ENCODE measurements at regions not wholly inside any gene's neighbourhood (a gene's known extent, or its start where the extent isn't known, plus 50 kb on each side); places are given as distances from the start of the nearest gene placed in this dataset.
A peak's percentile ranks its signal among the peaks of the same experiment; 100 is the strongest.

DNA sequence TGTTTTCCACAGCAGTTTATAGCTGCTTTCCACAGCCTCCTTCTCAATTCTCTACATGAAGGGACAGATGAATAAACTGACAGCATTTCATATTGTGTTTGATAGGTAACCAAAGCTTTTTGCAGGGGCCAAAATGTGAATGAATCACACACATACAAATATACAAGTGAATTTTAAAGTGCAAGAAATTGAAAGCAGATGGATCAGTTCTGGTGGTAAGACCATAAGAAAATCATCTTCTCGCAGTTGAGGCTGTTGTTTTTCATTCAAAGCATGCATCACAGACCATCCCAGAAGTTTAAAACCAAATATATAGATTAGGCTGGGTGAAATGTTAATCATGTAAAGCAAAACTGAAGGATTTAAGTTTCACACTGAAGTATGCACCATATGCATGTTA is 1569.4 kb downstream of the PCDH9 start:
- no peak for DNase-seq (ENCODE audit: extremely low read depth in 1 of 11, low read depth in 9 of 11, low spot score in 4 of 11)

DNA sequence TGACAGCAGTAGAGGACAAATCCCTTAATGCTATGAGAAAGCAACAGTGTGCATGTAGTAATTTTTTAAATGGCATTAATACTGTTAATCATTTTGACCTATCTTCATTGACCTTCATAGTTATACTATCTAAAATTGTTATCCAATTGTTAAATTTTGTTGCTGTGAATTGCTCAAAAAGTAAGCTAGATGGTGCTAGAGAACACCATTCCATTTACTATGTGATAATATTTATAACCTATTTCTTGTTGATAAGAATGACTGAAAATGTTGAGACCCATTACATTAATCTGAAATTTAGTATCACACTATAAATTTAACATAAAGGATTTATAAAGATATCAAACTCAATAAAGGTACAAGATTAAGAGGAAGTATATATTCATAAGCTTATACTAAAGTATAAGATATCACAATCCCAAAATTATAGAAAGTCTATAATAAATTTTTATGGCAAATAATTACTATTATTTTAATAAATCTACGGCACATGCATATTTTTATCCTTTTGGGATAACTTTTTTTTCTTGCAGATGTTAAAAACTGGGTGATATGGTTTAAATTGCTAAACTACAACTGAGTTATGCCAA is 1573.3 kb downstream of the PCDH9 start:
- peak in 1 of 11 donors; percentile 2 for DNase-seq (ENCODE audit: extremely low read depth in 1 of 11, low read depth in 9 of 11, low spot score in 4 of 11)

DNA sequence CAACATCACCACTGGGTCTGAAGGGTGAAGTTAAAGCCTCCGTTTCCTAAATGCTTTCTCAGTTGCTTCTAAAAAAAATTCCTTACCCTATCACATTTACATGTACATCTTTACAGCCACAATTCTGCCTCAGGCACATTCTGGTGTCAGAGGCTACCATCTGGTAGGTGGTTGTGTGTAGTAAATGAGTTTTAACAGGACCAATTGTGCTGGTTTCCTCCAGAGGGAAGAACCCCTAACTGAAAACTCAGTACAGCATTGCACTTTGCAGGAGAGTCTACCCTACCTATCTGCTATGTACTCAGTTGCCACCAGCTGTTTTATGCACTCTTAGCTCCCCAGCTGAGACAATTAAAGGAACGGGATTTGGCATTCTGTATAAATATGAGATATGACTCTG is 1576.5 kb downstream of the PCDH9 start:
- no peak for DNase-seq (ENCODE audit: extremely low read depth in 1 of 11, low read depth in 9 of 11, low spot score in 4 of 11)

DNA sequence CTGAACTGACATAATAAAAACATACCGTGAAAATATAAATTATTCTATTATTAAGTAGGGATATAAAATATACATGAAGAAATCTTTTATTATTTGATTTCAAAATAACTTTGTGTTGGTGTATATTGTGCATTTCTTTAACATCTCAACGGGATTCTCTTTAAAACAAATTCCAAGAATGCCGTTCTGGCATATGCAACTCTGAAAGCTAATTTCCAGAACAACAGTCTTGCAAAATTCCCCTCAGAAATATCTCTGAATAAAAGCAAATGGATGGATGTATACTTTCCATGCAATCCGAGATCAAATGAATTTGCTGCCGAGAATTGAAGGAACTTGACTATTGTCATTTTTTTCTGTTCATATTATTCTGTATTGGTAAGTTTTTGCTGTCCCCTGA is 1579.8 kb downstream of the PCDH9 start:
- no peak for DNase-seq (ENCODE audit: extremely low read depth in 1 of 11, low read depth in 9 of 11, low spot score in 4 of 11)

DNA sequence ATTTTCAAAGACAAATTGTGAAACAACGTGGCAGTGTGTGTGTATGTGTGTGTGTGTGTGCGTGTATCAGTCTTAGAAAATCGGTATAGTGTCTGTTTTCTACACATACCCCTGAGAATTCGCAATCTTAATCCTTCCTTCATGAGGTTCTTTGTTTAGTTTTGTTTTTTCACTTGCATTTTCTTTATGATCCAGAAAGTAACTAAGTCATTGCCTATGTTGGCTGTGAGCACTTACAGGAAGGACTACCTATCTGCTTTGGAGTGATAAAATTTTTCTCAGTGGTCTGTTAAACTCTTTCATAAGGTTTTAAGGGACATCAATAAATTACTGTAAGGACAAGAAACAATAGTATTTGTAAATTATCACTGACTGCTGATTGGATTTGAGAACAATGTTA is 1587.1 kb downstream of the PCDH9 start:
- no peak for DNase-seq (ENCODE audit: extremely low read depth in 1 of 11, low read depth in 9 of 11, low spot score in 4 of 11)

DNA sequence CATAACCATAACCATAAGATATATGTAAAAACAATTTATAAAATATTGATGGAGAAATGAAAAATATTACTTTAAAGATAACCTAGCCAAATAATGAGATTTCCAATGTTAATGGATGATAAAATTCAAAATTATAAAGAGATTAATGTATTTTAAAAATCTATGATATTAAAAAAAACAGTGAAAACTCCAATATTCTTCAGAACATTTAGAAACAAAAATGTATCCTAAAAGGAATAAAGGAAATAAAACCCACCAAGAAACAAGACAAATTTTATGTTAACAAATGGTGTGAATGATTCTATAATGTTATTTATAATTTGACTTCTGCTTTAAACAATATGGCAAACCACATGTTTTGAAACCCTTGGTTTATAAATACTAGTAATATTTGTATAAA is 1587.8 kb downstream of the PCDH9 start:
- DNase-seq (ENCODE audit: extremely low read depth in 1 of 11, low read depth in 9 of 11, low spot score in 4 of 11) = no peak

DNA sequence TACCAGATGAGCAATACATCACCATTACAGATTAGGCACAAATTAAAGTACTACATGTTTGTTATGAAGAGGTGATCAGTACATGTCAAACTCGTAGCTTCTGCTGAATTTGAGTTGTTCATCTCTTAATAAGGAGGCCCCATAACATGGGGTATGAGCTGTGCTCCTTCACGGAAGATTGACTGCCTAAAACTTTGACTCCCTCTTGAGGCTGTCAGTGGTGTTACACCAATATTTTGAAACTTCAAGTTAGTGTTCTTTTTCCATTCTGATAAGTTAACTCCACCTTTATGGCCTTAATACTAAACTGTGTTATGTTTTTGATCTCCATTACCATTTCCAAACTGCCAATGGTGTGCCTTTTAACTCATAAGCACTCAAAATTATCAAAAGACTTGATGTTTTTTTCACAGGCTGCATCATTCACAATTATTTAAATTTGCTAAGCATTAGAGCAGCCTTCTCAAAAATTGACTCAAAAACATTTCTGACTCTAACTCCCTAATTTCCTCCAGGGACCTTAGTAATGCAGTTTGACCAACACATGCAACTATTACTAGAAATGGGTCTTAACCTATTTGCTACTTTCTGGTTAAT is 1591.5 kb downstream of the PCDH9 start:
- DNase-seq (ENCODE audit: extremely low read depth in 1 of 11, low read depth in 9 of 11, low spot score in 4 of 11) = peak in 2 of 11 donors; percentile 3 to 11

DNA sequence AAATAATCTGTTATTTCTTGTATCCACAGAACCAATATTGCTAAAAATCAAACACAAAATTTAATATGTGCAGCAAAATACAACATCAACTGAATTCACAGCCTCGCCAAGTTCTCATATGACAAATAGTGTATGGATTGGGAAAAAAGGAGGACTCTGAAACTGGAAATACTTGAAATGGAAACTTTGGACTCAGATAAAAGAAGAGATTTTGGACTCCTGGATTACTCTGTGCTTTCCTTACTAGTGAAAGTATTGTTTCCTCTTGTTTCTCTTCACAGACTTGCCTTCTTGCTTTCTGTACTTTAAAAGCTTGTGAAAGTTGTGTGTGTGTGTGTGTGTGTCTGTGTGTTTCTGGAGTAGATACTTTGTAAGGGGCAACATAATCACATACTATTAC is 1596.3 kb downstream of the PCDH9 start:
- DNase-seq (ENCODE audit: extremely low read depth in 1 of 11, low read depth in 9 of 11, low spot score in 4 of 11) = no peak

DNA sequence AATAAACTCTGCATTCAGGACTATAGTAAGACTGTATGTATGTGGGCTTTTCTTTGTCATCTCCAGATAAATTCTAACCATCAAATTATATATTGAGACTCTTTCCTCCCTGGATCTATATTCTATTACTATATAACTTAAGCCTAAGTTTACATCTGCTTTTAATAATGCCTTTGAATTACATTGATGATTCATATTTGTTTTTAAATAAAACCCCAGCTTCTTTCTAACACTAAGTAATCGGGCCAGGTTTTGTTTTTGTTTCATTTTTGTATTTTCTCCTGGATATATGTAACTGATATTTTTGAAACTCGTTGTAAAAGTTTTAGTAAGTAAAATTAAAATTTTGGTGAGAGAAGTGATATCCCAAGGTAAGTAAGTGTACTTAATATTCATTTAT is 1599.1 kb downstream of the PCDH9 start:
- no peak for DNase-seq (ENCODE audit: extremely low read depth in 1 of 11, low read depth in 9 of 11, low spot score in 4 of 11)

DNA sequence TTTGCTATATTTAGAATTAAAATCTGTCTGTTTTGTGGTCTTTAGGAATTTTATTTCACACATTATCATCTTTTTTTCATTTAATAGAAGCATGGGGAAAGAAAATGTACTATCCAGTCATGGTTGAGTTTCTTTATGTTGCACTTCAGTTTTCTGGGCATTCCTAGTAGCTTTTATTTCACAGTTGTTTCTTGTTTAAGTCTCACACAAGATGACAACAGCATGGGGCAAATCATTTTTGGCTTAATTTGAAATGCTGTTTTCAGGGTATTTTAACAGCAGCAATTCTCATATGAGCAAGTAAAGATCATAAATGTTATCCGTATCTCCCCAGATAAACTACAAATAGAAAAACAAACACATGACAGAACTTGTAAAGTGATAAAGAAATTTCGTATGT is 1600.2 kb downstream of the PCDH9 start:
- DNase-seq (ENCODE audit: extremely low read depth in 1 of 11, low read depth in 9 of 11, low spot score in 4 of 11) = no peak

DNA sequence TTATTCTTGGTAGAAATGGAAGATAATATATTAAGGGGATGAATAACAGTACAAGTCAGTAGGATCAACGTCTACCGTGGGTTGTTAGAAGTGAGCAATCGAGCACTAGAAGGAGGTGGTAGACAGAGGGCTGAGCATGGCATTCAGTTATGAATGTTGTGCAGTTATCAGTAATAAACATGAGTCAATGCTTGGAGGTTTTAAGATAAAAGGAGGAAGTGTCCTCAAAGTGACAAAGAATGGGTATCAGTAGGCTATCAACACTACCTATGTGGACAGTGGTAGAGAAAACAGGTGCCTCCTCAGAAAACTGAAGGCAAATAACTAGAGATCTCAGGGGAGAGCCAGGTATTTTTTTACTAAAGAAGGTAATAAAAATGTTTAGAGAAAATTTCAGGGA is 1607.0 kb downstream of the PCDH9 start:
- DNase-seq (ENCODE audit: extremely low read depth in 1 of 11, low read depth in 9 of 11, low spot score in 4 of 11) = no peak

DNA sequence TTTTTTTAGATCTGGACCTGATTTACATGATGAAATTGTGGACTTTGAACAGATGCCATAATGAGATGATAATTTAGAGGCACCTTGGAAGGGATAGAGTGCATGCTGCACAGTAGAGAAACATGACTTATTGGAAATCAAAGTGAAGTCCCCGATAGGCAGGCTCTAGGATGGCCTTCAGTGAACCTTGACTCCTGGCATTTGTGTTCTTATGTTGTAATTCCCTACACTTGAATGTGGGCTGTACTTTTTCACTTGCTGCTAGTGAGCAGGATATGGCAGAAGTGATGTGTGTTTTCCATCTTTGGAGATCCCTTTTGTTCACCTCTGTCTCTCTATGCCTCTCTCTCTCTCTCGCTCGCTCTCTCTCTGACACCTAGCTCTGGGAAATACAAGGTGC is 1614.6 kb downstream of the PCDH9 start:
- no peak for DNase-seq (ENCODE audit: extremely low read depth in 1 of 11, low read depth in 9 of 11, low spot score in 4 of 11)

DNA sequence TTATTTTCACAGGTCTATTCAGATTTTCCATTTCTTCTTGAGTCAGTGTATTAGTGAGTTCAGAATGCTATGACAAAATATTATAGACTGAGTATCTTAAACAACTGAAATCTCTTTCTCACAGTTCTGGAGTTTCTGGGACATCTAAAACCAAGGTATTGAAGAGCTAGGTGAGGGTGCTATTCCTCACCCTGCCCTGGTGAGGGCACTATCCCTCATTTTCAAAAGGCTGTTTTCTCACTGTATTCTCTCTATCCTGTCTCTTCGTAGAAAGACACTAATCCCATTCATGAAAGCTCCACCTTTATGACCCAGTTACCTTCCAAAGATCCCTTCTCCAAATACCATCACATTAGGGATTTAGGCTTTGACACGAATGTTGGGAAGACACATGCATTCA is 1617.1 kb downstream of the PCDH9 start:
- DNase-seq (ENCODE audit: extremely low read depth in 1 of 11, low read depth in 9 of 11, low spot score in 4 of 11) = no peak

DNA sequence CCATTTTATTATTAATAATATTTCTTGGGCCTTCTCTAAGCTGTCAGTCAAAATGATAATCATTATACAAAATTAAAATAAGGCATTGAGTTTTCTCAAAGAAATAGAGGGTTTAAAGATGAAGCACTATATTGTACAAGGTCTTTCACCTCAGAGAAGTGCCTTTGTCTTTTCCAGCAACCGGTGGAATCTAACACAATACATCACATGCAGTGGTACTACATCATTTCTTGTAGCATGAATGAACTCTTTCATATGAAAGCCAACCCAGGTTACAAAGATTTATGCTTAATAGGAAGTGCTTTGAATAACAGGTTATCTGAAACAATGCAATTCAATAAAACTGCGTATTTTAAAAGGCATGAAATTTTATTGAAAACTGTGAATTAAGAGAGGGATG is 1620.8 kb downstream of the PCDH9 start:
- no peak for DNase-seq (ENCODE audit: extremely low read depth in 1 of 11, low read depth in 9 of 11, low spot score in 4 of 11)

DNA sequence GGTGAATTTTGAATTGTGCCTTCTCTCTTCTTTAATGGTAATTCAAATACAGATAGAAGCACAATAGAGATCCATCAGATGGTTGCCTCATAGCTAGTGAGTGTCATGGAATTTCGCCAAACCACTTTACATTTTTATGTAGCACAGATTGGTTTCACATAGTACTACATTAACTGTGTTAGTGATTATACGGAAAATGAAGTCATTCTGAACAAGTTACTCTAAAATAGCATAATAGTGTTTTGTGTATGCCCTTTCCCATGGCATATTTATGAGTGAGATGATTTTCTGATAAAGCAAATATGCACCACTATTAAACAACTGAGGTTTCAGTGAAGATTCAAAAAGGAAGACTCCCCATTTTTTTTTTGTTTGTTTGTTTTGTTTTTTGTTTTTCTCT is 1623.5 kb downstream of the PCDH9 start:
- DNase-seq (ENCODE audit: extremely low read depth in 1 of 11, low read depth in 9 of 11, low spot score in 4 of 11) = no peak

DNA sequence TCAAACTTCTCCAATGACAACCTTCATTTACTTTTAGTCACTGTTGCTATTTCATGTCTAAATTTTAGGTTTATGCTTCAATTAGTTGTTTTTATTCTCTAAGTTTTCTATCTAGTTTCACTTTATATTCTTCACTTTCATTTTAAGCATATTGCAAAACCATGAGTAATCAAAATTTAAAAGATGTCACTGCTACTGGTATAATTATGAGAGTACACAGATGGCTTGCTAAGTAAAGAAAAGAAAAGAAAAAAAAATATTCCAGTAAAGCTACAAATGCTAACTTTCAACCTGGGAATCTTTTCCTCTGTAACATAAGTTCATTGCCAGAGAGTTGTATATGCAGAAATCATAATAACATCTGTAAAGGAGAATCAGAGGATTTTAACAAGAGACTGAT is 1624.7 kb downstream of the PCDH9 start:
- no peak for DNase-seq (ENCODE audit: extremely low read depth in 1 of 11, low read depth in 9 of 11, low spot score in 4 of 11)

DNA sequence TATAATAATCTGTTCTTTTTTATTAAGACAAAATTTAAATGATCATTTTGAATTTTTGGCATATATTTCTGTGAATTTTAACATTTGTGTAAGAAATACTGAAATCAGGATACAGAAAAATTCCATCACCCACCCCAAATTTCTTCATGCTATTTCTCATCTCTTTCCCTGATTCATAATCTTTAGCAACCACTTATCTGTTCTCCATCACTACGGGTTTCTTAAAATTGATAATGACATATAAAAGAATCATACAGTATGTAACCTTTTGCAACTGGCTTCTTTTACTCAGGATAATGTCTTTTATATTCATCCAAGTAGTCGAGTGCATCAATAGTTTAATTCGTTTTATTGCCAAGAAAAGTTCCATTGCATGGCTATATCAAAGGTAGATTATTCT is 1627.0 kb downstream of the PCDH9 start:
- no peak for DNase-seq (ENCODE audit: extremely low read depth in 1 of 11, low read depth in 9 of 11, low spot score in 4 of 11)

DNA sequence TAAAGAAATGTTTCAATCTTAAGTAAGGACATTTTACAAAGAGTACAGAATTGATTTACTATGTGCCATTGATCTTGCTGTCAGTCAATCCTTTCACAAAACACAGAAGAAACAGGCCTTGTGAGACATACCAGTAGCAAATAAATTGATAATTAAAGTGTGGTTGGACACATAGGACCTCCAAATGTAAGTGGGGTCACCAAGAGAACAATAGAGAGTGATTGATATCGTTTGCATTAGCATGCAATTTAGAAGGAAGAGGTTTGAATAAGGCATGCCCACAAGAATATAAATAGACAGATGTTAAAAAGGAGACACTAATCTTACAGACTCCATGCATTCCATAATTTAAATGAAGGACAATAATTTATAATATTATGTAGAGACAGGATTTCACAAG is 1628.3 kb downstream of the PCDH9 start:
- DNase-seq (ENCODE audit: extremely low read depth in 1 of 11, low read depth in 9 of 11, low spot score in 4 of 11) = no peak

DNA sequence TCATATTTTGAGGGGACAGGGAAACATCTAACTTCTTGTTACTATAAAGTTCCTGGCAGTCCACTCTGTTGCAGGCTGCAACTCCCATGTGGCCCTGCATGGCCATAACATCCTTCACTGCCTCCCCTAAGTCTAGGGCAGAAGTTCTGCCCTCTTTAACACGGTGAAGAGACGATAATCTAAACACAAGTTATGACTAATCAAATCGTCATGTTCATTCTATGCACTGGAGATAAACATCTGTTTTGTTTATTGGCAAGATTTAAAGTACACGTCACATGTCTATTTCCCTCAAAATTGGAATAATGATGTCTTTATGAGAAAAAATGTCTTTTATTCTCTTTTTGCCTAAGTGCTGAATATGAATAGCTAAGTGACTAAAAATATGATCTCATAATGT is 1629.4 kb downstream of the PCDH9 start:
- DNase-seq (ENCODE audit: extremely low read depth in 1 of 11, low read depth in 9 of 11, low spot score in 4 of 11) = no peak

DNA sequence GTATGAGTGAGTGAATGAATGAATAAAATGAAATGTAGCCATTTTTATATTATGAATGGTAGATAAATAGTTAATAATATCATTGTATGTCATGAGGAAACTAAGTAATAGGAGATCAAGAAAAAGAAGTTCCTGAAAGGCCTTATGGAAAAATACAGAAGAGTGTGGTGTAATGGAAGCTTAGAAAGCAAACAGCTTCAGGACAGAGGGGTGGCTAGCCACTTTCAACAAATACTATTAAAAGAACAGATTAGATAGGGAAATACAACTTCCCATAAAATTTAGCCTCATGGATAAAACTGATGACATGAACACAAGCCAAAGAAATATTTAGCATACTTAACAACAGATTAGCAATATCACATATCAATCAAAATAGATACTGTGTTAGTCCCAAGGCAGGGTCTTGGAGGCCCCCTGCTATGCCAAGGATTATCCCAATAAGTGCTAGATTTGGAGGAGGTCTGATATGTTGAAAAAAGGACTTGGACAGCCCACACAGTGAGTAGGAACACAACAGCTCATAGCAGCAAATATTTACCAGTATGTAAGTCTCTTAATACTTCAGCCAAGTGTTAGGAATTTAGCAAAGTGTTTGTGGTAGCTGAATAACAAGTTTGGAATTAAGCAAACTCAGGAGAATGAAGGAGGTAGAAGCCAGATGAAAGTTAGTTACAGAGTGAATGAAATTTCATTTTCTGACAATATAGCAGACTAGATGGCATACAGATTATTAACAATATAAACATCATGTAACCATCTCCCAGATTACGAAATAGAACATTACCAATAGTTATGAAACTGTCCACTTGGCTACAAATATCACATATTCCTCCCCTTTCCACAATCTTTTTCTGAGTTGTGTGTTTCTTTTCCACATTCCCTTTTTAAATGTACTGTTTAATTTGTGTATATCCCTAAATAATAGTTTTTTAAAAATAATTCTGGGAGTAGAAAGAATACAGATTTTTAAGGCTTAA is 1632.0 kb downstream of the PCDH9 start:
- no peak for DNase-seq (ENCODE audit: extremely low read depth in 1 of 11, low read depth in 9 of 11, low spot score in 4 of 11)

Measured in renal cortex interstitium (tissue), 11 donors.